HG03175 (cell line): ENCODE measurements at regions not wholly inside any gene's neighbourhood (a gene's known extent, or its start where the extent isn't known, plus 50 kb on each side); places are given as distances from the start of the nearest gene placed in this dataset.

Experiments
- ATAC-seq: cut with Tn5 transposase; IDR thresholded peaks from one replicate; pipeline ENCODE4 v1.9.1; 2021; ENCODE audit warnings: mild to moderate bottlenecking, moderate library complexity; ENCODE audit not compliant: unreplicated experiment

GRCh38 chrX:122501652-122502051, 682.4 kb upstream of the GRIA3 start:
- ATAC-seq: no peak

DNA sequence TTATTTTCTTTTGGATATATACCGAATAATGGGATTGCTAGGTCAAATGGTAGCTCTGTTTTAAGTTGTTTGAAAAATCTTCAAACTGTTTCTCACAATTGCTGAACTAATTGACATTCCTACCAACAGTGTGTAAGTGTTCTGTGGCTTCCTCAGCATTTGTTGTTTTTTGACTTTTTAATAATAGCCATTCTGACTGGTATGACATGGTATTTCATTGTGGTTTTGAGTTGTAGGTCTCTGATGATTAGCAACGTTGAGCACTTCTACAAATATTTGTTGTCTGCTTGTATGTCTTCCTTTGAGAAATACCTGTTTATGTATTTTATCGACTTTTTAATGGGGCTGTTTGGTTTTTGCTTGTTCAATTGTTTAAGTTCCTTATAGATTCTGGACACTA, 680.1 kb upstream of the GRIA3 start:
- no peak for ATAC-seq

DNA sequence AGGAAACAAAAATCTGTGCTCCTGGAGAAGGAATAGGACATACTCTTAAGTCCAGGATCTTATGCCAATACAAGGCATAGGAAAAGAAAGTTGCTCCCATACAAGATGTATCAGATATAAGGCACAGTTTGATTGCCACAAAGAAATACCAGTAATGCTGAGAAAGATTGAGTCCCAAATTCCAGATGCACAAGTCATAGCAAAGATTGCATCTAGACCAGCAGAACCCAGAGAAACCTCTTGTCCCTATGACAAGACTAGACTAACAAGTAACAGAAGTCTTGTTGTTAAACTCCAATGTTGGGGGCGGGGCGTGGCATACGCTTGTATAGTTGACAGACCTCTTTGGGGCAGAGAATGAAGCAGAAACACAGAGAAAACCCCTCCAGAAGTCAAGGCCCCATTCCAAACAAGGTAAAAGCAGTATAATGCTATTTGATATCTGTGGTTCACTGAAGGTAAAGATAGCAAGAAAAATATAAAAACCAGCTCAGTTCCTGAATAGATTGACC, 671.5 kb upstream of the GRIA3 start:
- no peak for ATAC-seq

DNA sequence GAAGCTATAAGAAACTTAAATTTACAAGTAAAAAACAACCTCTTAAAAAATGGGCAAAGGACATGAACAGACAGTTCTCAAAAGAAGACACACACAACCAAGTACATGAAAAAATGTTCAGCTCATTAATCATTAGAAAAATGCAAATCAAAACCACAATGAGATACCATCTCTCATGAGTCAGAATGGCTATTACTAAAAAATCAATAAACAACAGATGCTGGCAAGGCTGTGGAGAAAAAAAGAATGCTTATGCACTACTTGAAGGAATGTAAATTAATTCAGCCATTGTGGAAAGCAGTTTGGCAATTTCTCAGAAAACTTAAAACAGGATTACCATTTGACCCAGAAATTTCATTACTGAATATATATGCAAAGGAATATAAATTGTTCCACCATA, 666.3 kb upstream of the GRIA3 start:
- no peak for ATAC-seq

- ATAC-seq: no peak
Measured at GRCh38 chrX:122545778-122546177, 638.3 kb upstream of the GRIA3 start.

GRCh38 chrX:122546269-122546668, 637.8 kb upstream of the GRIA3 start:
- no peak for ATAC-seq

- ATAC-seq: no peak
Measured at GRCh38 chrX:122552286-122552800, 631.7 kb upstream of the GRIA3 start.

DNA sequence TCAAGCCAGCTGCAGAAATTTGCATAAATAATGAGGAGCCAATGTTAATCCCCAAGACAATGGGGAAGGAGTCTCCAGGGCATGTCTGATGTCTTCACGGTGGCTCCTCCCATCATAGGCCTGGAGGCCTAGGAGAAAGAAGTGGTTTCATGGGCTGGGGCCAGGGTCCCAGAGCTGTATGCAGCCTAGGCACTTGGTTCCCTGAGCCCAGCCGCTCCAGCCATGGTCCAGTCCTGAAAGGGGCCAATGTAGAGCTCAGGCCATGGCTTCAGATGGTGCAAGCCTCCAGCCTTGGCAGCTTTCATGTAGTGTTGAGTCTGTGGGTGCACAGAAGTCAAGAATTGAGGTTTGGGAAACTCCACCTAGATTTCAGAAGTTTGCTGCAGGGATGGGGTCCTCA, 628.2 kb upstream of the GRIA3 start:
- ATAC-seq: no peak

- ATAC-seq: no peak
Measured at GRCh38 chrX:122565952-122566351, 618.1 kb upstream of the GRIA3 start.

DNA sequence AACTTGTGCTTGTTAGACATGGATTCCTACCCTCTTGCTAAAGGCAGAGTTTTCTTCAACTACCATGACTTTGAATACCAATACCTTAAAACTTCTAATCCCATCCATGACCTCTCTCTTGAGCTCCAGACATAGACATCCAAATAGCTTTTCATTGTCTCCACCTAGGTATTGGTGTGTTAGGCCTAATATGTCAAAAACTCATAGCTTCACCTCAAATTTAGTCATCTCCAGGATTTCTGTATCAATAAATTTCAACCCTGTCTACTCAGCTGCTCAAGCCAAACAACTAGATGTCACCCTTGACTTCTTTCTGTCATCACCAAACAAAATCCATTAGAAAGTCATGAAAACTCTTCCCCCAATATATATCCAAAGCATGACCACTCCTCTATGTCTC, 617.7 kb upstream of the GRIA3 start:
- no peak for ATAC-seq

GRCh38 chrX:122567911-122568310, 616.2 kb upstream of the GRIA3 start:
- ATAC-seq: no peak

DNA sequence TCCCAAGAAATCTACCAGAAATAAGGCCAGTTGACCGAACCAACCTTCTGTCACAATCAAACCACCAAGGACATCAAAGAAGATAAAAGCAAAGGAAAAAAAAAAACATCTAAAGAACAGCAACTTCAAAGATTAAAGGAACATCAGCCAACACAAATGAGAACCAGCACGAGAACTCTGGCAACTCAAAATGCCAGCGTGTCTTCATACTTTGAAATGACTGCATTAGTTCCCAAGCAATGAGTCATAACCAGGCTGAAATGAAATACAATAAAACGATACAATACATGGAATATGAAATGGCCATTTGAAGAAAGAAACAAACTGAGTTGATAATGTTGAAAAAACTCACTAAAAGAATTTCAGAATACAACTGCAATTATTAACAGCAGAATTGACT, 611.6 kb upstream of the GRIA3 start:
- ATAC-seq: no peak

DNA sequence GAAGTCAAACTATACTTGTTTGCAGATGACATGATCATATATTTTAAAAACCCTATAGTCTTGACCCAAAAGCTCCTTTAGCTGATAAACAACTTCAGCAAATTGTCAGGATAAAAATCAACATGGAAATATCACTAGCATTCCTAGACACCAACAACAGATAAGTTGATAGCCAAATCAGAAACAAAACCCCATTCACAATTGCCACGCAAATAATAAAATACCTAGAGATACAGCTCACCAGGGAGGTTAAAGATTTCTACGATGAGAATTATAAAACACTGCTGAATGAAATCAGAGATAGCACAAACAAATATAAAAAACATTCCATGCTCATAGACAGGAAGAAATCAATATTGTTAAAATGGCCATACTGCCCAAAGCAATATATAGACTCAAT, 605.0 kb upstream of the GRIA3 start:
- no peak for ATAC-seq

GRCh38 chrX:122579526-122579925, 604.6 kb upstream of the GRIA3 start:
- no peak for ATAC-seq

DNA sequence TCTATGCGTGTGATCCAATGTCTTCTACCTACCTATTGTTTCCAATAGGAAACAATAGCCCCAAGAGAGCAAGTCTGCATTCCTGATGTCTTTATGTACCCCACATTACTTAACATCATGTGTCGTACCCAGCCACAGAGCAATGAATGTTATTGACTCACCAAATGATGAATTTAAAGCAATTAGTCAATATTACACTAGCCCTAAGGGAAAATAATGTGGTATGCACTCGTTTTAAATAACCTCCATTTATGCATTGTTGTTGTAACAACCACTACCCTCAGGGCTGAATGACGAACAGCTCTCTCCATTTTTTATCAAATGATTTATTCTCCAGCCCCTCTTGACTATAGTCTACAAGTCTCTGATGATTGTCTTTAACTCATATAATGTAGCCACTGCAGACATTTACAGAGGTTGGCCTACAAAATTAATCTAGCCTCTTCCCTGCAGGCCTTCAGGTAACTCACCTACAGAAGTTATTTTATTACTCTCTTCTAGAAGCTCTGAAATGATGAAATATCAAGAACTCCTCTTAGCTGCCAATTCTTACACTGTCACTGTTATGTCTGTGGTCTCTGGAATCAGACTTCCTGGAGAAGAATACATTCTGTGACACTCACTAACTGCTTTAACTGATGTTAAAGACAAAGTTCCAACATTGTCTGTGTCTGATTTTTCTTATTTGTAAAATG, 601.7 kb upstream of the GRIA3 start:
- ATAC-seq: no peak

- no peak for ATAC-seq
Measured at GRCh38 chrX:122582975-122583305, 601.1 kb upstream of the GRIA3 start.

- ATAC-seq: no peak
Measured at GRCh38 chrX:122583551-122583950, 600.5 kb upstream of the GRIA3 start.

DNA sequence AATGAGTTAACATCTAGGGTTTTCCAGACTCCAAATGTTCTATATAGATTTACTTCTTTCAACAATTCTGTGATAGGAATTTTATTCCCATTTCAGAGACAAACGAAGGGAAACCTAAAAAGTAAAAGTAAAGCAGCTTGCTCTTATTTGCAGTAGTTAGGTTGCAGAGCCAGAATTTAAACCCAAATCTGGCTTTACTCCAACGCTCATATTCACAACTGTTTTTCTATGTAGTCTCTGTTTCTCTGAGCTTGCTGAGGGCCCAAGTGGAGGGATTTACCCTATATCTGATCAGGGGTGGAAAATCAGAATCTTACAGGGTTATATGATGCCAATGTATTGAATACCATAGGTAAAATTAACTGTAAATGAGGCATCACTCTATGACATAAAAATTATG, 599.1 kb upstream of the GRIA3 start:
- no peak for ATAC-seq

DNA sequence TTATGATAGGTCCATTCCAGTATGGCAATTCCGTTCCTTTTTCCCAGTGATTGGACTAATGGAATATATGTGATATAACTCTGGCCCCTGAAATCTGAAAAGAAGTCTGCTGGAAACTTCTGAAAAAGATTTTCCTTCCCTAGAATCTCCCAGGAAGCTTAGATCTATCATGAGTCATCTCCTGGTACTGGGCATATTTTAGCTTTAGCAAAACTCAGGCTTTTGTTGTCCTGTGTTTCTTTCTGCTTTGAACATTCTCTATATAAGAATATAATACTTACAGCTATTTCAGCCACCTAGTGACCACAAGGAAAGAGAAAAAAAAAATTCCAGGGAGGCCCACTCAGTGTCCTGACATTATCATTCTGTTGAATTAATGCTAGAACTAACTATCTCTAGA, 597.2 kb upstream of the GRIA3 start:
- no peak for ATAC-seq

- ATAC-seq: no peak
Measured at GRCh38 chrX:122591546-122591945, 592.5 kb upstream of the GRIA3 start.

- no peak for ATAC-seq
Measured at GRCh38 chrX:122596998-122597397, 587.1 kb upstream of the GRIA3 start.

DNA sequence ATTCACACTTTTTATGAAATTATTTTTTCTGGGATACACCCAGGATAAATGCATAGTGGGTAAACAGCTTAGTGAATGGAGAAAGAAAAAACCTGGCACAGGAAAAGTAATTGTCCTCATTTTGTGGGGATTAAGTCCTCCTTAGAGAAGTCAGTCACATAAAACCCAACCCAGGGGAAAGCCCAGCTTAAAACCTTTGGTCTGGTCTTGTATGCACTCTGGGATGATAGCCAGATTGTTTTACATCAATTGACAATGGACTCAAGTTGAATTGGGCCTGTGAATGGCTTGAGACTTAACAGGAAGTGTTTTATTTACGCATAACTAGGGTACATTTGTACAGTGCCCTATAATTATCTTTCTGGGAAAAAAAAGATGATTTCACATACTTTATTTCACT, 561.3 kb upstream of the GRIA3 start:
- ATAC-seq: no peak

DNA sequence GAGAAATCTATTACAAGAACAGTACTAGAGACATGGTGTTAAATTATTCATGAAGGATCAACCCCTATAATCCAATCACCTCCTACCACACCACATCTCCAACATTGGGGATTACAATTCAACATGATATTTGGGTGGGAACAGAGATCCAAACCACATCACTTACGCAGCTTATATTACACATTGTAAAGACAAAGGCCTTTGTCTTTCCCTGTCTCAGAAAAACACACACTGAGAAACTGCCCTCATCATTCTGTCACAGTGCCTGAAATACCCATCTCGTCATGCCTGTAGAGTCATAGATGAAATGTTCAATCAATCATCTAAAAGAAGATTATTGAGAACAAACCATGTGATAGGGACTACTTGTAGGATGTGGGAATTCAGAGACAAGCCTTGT, 558.8 kb upstream of the GRIA3 start:
- no peak for ATAC-seq
